NCI-H345 (cell line): ENCODE measurements at regions not wholly inside any gene's neighbourhood (a gene's known extent, or its start where the extent isn't known, plus 50 kb on each side); places are given as distances from the start of the nearest gene placed in this dataset.
"Not testable (repeated sequence)": the region's sequence is repeated elsewhere in the genome, so short reads cannot be mapped to it uniquely, and the experiment has no call there.

Source experiments
- DNase-seq: peaks from one replicate; lab custom pipeline; 2025; lab: John Stamatoyannopoulos, UW

DNA sequence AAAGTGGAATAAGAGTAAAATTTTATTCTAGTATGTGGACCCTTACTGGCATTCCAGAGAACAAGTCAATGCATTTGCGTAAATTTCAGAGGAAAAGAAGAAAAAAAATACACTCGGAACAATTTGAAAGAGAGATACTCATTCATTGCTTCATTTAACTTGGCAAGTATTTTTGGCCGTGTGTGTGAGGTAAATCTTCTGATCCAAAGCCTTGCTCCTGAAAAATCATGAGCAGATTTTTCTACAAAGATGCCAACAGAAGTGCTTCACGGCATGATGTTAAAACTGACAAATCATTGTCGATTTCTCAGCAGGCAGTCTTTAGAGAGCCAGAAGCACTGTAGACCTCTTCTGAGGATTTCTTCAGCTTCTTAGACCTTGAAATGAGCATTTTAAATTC lies 194.0 kb downstream of the COX18 start:
- DNase-seq: no peak

DNA sequence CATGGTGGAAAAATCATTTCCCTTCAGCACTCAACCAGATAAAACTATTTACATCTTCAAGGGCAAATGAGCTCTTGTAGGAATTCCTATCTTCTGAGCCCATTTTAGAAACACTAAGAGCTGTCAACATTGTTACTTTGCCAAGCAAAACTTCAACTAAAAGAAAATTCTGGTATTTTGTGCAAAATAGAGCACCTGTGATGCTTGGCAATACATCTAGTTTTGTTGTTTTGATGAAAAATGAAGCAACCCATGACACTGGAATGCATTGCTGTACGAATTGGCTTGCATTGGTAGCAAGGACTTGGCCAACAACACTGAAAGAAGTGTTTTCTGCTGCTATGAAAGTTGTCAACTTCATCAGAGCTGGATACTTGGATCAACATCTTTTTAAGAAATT lies 194.4 kb downstream of the COX18 start:
- DNase-seq: no peak

DNA sequence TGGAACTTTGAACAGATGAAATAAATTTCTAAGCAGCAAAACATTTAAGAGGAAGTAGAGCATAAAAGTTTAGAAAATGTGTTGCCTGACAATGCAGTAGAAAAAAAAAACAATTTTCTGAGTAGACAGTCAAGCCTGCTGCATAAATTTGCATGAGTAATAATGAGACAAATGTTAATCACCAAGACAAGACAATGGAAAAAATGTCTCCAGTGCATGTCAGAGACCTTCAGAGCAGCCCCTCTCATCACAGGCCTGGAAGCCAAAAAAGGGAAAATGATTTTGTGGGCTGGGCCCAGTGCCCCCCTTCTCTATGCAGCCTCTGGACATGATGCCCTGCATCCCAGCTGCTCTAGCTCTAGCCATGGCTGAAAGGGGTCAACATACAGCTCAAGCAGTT lies 204.6 kb downstream of the COX18 start:
- DNase-seq: no peak

DNA sequence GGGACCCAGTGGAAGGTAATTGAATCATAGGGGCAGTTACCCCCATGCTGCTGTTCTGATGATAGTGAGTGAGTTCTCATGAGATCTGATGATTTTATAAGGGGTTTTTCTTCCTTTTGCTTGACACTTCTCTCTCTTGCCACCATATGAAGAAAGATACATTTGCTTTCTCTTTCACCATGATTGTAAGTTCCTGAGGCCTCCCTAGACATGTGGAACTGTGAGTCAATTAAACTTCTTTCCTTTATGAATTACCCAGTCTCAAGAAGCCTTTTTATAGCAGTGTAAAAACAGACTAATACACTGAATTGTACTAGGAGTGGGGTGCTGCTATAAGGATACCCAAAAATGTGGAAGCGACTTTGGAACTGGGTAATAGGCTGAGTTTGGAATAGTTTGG lies 205.2 kb downstream of the COX18 start:
- not testable (repeated sequence) for DNase-seq

DNA sequence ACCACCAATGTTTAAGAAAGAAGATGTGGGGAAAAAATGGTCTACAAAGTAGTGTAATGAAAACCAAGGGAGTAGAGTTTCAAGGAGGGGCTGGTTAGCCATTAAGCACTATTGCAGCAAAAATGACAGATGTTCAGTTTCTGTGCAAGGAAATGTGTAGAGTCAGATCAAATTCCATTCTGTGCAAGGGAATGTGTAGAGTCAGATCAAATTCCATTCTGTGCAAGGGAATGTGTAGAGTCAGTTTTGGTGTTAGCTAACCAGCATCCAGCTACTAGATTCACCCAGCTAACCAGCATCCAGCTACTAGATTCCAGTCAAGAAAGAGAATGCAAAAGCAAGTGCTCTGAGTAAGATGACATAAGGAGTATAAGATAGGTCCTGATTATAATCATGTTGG lies 208.8 kb downstream of the COX18 start:
- no peak for DNase-seq

DNA sequence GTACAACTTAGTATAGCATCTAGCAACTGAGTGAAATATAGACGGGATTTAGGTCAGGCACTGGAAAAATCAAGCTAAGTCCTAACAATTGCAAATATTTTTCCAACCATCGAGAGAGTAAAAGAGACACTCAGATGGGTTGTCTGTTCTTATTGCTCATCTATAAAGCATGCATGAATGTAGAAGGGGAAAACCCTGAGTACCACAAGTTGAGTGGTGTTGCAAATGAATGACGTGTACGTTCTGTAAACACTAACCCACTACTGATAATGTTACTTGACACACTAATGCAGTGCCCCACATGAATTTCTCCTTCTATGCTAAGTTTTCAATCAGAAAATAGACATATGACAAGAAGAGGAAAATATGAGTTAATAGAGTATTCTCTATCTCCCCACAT lies 211.2 kb downstream of the COX18 start:
- DNase-seq: no peak

DNA sequence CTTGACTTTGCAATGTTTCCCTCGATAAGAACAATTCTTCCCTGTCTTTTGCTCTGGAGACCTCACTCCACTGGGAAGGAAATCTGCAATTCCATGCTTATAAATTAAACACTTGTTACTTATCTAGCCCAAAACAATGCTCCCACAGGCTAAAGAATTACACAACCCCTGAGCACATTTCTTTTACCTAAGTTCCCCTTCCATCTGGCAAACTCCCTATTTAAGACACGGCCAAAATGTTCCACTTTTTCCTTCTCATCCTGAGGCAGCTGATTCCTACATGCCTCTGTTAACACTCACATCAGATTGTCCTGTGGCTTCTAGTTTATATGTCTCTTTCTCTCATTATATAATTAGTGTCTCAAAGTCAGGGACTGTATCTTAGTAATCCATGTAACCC lies 211.7 kb downstream of the COX18 start:
- no peak for DNase-seq

DNA sequence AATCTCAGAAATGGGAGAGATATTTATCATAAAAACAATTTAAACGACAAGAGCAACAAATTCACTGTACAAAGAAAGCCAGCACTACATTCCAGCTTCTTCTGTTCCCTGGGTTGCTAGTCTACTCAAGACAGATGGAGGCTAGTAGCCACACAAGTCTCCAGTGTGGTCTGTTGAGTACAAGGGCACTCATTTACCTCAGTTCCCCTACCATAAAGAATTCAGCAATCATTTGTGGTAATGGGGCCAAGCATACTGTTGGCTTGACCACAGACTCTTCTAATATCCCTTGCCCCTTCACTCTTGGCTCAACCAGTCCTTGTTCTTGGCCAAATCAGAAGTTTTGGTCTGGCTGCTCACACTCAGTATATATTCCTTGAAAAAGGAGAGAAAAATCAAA lies 212.3 kb downstream of the COX18 start:
- no peak for DNase-seq

DNA sequence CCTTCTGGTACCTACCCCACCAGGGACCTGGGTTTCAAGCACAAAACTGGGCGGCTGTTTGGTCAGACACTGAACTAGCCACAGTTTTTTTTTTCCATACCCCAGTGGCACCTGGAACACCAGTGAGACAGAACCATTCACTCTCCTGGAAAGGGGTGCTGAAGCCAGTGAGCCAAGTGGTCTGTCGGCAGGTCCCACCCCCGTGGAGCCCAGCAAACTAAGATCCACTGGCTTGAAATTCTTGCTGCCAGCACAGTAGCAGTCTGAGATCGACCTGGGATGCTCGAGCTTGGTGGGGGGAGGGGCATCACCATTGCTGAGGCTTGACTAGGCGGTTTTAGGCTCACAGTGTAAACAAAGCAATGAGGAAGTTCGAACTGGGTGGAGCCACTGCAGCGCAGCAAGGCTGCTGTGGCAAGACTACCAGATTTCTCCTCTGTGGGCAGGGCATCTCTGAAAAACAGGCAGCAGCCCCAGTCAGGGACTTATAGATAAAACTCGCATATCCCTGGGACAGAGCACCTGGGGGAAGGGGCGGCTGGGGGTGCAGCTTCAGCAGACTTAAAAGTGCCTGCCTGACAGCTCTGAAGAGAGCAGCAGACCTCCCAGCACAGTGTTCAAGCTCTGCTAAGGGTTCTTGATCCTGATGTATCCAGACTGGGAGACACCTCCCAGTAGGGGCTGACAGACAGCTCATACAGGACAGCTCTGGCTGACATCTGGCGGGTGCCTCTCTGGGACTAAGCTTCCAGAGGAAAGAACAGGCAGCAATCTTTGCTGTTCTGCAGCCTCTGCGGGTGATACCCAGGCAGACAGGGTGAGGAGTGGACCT lies 223.0 kb downstream of the COX18 start:
- DNase-seq: no peak

DNA sequence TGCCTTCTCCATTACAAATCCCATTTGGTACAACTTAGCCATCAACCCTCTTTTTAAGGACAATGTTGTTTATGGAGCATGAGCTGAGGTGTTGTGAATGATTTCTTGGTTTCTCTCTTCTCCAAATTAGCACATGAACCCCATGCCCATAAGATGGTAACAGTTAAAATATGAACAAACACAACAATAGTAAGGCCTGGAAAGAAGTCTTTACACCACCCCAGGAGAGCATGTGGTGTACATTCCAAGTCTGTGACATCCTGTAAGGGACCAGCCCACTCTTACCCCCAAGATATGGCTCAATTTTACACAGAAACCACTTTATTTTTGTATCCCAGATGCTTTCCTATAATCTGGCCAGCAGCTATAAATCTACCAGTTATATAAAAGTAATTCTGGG lies 226.1 kb downstream of the COX18 start:
- no peak for DNase-seq

DNA sequence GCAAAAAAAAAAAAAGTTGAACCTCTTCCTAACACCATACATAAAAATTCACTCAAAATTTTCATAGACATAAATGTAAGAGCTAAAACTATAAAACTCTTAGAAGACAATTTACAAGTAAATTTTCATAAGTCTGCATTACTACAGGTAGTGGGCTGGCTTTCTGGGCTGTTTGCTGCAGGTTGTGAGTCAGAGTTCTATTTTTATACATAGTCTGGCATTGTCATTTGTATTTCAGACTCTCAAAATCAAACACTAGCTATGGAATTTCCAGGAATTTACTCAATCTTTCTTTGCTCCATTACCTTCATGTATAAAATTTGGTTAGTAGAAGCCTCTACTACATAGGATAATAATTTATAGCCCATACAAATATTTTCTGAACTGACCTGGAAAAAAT lies 227.2 kb downstream of the COX18 start:
- no peak for DNase-seq

DNA sequence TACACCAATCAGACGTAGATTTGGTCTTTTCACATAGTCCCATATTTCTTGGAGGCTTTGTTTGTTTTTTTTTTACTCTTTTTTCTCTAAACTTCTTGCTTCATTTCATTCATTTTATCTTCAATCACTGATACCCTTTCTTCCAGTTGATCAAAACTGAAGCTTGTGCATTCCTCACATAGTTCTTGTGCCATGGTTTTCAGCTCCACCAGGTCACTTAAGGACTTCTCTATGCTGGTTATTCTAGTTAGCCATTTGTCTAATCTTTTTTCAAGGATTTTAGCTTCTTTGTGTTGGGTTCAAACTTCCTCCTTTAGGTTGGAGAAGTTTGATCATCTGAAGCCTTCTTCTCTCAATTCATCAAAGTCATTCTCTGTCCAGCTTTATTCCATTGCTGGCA lies 229.3 kb downstream of the COX18 start:
- DNase-seq: not testable (repeated sequence)

DNA sequence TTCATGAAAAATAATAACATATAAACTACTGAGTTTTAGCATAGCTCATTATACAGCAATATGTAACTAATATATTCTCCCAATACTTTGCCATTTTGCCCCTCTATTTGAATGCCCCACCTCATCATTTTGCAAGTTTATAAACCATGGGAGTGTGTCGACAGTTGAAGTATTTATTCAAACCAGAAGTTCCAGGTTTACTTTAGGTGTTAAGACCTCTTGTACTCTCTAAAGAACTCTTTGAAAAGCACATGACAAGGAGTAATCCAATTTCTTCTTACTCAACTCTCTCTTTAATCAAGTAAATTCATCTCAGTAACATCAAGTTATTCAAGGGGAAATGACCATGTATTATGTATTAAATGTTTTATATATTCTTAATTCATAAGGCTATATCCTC lies 240.7 kb downstream of the COX18 start:
- no peak for DNase-seq

DNA sequence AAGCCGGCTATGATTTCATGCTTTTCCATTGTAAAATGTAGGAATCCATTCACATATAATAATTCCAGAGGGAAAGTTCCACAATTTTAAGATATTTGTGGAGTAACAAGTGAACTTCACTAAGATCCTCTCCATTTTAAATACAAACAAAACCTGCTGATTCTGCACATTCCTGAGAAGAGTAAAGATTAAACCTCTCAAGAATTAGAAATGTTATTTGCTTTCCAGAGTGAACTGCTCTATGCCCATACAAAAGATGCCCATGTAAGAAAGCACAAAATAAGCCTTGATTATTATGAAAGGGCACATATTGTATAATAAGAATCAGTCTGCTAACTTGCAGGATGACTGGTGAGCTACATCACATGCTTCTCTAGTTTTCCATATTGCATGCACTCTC lies 241.5 kb downstream of the COX18 start:
- DNase-seq: no peak

DNA sequence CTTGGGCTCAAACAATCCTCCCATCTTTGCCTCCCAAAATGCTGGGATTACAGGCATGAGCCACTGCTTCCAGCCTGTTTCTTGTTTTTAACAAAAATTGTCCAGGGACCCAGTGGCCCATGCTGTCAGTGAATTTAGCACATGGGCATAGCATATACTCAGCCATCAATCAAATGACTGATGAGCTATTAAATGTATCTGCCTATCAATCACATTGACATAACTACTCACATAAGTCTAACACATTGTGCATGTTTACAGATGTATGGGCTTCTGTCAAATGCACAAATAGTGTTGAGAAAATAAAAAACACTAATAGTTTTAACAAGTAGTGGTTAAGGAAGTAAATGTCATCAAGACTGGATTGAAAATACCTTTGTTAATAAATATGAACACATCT lies 249.4 kb downstream of the COX18 start:
- no peak for DNase-seq

DNA sequence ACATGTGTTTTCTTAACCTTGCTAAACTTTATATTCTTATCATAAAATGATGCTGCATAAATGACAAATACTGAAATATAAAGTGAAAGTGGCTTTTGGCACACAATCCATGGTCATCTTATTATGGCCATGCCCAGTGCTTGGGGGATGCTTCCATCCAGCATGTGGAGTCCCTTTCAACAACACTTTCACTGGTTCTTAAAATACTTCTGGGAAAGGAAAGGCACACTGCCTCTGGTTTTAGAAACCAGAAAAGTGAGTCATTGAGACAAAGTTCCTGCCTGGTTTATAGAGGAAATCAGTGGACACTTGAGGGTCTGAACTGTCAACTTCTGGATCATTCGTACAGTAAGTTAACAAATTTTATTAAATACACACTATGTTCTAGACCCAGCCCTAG lies 248.0 kb upstream of the ADAMTS3 start:
- no peak for DNase-seq

DNA sequence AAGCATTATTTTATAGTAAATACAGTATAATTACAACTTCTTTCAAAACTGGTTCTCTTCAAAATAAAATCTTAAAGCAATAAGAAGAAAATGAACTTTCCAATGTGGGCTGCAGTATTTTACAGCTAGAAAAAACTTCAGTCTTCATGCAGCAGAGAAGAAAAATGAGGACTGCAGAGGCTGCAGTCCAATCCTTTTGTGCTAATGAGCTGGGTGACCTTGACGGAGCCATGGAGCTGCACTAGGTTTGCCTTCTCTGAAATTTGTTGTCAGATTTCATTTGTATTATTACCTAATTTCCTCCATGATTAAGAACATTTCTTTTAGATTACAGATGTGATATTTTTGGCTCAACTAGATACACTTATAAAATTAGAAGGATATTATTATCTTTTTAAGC lies 245.2 kb upstream of the ADAMTS3 start:
- DNase-seq: no peak

DNA sequence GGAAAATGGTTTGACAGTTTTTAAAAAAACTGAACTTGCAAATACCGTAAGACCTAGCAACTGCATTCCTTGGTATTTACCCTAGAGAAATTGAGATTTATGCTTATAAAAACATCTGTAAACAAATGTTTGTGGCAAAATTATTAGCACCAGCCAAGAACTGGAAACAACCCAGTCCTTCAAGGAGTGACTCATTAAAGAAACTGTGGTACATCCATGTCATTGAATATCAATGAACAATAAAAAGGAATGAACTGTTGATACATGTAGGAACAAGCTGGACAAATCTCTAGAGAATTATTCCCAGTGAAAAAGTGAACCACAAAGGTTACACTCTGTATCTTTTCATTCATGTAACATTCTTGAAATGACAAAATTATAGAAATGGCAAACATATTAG lies 240.2 kb upstream of the ADAMTS3 start:
- DNase-seq: no peak

DNA sequence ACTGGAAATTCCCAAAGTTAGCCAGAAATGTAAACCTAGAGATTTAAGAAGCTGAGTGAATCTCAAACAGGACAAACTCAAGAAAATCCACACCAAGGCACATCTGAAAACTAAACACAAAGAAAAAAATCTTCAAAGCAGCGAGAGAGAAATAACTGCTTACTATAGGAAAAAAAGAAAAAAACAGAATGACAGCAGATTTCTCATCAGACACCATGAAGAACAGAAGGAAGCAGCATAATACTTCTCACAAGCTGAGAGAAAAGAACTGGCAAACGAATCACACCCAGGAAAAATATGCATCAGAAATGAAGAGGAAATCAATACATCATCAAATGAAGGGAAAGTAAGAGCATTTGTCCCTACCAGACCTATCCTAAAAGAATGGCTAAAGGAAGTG lies 236.3 kb upstream of the ADAMTS3 start:
- DNase-seq: no peak

DNA sequence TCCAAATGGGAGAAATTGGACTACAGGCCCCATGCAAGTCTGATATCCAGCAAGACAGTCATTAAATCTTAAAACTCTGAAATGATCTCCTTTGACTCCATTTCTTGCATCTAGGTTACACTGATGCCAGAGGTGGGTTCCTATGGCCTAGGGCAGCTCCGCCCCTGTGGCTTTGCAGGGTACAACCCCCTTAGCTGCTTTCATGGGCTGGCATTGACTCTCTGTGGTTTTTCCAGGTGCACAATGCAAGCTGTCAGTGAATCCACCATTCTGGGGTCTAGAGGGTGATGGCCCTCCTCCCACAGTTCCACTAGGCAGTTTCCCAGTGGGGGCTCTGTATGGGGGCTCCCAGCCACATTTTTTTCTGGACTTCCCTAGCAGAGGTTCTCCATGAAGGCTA lies 228.5 kb upstream of the ADAMTS3 start:
- no peak for DNase-seq

DNA sequence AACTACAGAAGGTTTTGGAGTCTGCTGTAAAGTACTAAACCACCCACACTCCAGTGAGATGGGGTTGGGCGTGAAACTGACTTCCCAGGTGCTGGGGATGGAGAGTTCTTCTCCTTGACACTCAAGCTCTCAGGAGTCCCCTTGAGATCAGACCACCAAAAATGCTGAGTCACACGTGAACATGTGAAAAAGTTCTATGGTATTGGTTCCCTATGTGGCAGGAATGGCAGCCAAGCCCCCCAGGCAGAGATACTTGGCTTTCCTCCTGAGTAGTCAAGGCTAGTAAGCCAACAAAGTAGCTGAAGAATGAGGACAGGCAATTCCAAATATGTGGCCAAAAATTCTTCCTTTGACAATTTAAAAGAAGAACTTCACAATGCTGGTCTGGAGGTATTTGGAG lies 222.0 kb upstream of the ADAMTS3 start:
- DNase-seq: no peak

DNA sequence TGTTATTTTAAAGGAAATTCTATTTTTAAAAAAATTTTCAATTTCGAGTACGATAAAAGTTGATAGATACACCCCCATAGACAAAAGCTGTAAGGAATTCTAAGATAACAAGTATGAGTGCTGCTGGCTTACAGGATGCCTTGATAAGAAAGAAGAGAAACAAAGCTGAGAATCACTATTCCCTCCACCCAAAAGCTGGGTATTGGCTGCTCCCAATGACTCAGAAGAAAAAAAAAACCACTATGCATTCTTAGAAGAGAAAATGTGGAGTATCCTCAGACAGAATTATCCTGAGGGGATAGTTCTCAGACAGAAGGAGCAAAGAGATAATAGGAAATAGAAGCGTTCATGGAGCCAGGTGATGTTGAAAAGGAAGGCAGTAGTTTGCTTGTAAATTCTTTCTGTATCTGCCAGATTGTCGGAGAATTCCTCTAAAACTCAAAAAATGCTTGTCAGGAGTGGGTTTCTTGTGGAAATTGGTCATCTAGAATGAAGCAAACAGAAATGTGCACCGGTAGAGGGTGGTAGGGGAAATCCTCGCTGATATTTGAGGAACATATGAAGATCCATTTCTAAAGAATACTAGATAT lies 217.5 kb upstream of the ADAMTS3 start:
- DNase-seq: no peak

DNA sequence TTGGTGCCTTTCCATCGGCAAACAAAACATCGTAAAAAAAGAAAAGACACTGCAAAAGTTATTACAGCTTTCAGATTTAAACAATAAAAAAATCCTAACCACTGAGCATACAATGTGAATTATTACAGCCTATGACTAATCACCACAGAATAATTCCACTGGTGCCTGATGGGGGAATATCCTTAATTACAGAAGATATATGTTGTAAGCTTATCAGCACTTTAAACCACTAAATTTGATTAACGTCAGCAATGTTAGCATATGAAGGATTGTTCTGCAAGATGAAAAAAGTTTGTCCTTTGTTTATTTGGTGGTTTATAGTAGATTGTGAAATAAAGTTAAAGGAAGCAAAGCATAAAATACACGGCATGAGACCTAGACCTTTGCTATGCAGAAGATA lies 210.2 kb upstream of the ADAMTS3 start:
- no peak for DNase-seq

DNA sequence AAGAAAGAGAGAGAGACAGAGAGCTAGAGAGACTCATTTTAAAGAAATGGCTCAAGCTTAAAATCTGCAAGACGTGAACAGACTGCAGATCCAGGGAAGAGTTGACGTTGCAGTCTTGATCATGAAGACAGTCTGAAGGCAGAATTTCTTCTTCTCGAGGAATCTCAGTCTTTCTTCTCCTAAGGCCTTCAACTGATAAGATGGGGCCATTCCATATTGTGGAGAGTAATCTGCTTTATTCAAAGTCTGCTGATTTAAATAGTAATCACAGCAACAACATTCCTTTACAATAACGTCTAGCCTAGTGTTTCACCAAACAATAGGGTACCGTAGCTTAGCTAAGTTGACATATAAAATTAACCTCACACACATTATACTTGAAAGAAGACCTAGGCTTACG lies 208.4 kb upstream of the ADAMTS3 start:
- DNase-seq: no peak
